Endothelial cell of umbilical vein (primary cell): ENCODE measurements at regions not wholly inside any gene's neighbourhood (a gene's known extent, or its start where the extent isn't known, plus 50 kb on each side); places are given as distances from the start of the nearest gene placed in this dataset.

ENCODE experiments used
- BruUV-seq: library from RNA; stranded (reverse); fragments of 400-500 nt; replicated peaks from 2 replicates; lab custom pipeline; 2021; lab: Mats Ljungman, UMichigan
- CTCF ChIA-PET: fragments of 300-600, 350-600 bp; sonication (Branson Sonifier 250); formaldehyde crosslinking; loops from one replicate; lab custom pipeline; 2021; ENCODE audit warnings: antibody characterized with exemption, inconsistent platforms; lab: Charles Lee
- POLR2A ChIA-PET: fragments of 300-600, 350-600 bp; sonication (Branson Sonifier 250); formaldehyde crosslinking; loops from one replicate; lab custom pipeline; 2021; ENCODE audit warnings: antibody characterized with exemption, inconsistent platforms; lab: Charles Lee
- DNase-seq: peaks from one replicate; pipeline ENCODE4 v3.0.0-alpha.2; 2011; ENCODE audit warnings: low read depth, low spot score
- FAIRE-seq: peaks from 2 replicates; lab custom pipeline; 2011; peaks lifted over from hg19 to GRCh38; lab: Jason Lieb, UNC
- H2AFZ ChIP-seq: 2 replicates; pipeline ENCODE4 v1.6.0; 2012; ENCODE audit warnings: low read depth, low read length, control low read depth, inconsistent platforms
- H3K27ac ChIP-seq: 2 replicates; pipeline ENCODE4 v1.5.1; 2011; ENCODE audit warnings: low read depth, mild to moderate bottlenecking, control low read depth, low read length, moderate library complexity; ENCODE audit not compliant: insufficient read depth
- H3K27me3 ChIP-seq, 2 experiments: 2 replicates each; pipeline versions ENCODE4 v1.6.0 to v1.6.1; 2011; ENCODE audit warnings: low read length in 2 of 2, mixed read lengths in 1 of 2; ENCODE audit not compliant: control insufficient read depth in 2 of 2, insufficient read depth in 2 of 2
- H3K36me3 ChIP-seq, 2 experiments: 2 replicates in 1 of 2; 3 replicates in 1 of 2; pipeline ENCODE4 v1.5.1; 2011; ENCODE audit warnings: low read length in 2 of 2, mild to moderate bottlenecking in 1 of 2, moderate library complexity in 1 of 2; ENCODE audit not compliant: control insufficient read depth in 2 of 2, insufficient read depth in 2 of 2; ENCODE audit errors: extremely low read depth in 1 of 2
- H3K4me1 ChIP-seq: 3 replicates; pipeline ENCODE4 v1.5.1; 2011; ENCODE audit warnings: mild to moderate bottlenecking, low read length; ENCODE audit not compliant: control insufficient read depth, insufficient read depth; ENCODE audit errors: extremely low read depth
- H3K4me2 ChIP-seq: 2 replicates; pipeline ENCODE4 v1.6.1; 2011; ENCODE audit warnings: low read length, control low read depth, mixed read lengths; ENCODE audit not compliant: insufficient read depth
- H3K4me3 ChIP-seq, 3 experiments: fragments of 200-600 bp in 1 of 3; sonication (generic), shearing (Covaris generic) in 1 of 3; replicated peaks in 1 of 3; 2 replicates each; pipeline ENCODE4 v1.5.1; 2011 to 2016; ENCODE audit warnings: control low read depth in 3 of 3, low read length in 3 of 3, mild to moderate bottlenecking in 2 of 3, inconsistent platforms in 1 of 3, low read depth in 1 of 3, moderate library complexity in 1 of 3; ENCODE audit not compliant: insufficient read depth in 1 of 3
- H3K79me2 ChIP-seq: 2 replicates; pipeline ENCODE4 v1.6.0; 2012; ENCODE audit warnings: low read length, inconsistent platforms; ENCODE audit not compliant: control insufficient read depth, insufficient read depth
- H3K9ac ChIP-seq: replicated peaks from 2 replicates; pipeline ENCODE3; 2011; ENCODE audit warnings: low read length, control low read depth; ENCODE audit not compliant: insufficient read depth; ENCODE audit errors: extremely low read depth
- H3K9me1 ChIP-seq: replicated peaks from 3 replicates; pipeline ENCODE4 v1.6.0; 2011; ENCODE audit warnings: mild to moderate bottlenecking, low read length; ENCODE audit not compliant: control insufficient read depth, insufficient read depth; ENCODE audit errors: extremely low read depth
- H3K9me3 ChIP-seq: replicated peaks from 2 replicates; pipeline ENCODE4 v1.5.1; 2012; ENCODE audit warnings: low read length, inconsistent platforms; ENCODE audit not compliant: control insufficient read depth, insufficient read depth
- H4K20me1 ChIP-seq: replicated peaks from 2 replicates; pipeline ENCODE3; 2011; ENCODE audit warnings: mild to moderate bottlenecking, low read length; ENCODE audit not compliant: control insufficient read depth, insufficient read depth; ENCODE audit errors: extremely low read depth
- EZH2 ChIP-seq: IDR thresholded peaks from 2 replicates; pipeline ENCODE4 v1.6.1; 2012; ENCODE audit warnings: borderline replicate concordance, low read depth, mild to moderate bottlenecking, moderate library complexity, low read length, inconsistent platforms; ENCODE audit not compliant: severe bottlenecking
- FOS ChIP-seq: IDR thresholded peaks from 2 replicates; pipeline ENCODE4 v1.6.1; 2011; ENCODE audit warnings: mild to moderate bottlenecking, low read length, moderate library complexity, borderline replicate concordance; ENCODE audit not compliant: insufficient read depth
- GATA2 ChIP-seq: IDR thresholded peaks from 2 replicates; pipeline ENCODE4 v1.7.0; 2011; ENCODE audit warnings: low read depth, mild to moderate bottlenecking, moderate library complexity, mixed read lengths, low read length; ENCODE audit not compliant: insufficient read length, insufficient read depth
- JUN ChIP-seq: IDR thresholded peaks from 2 replicates; pipeline ENCODE4 v1.6.1; 2011; ENCODE audit warnings: borderline replicate concordance, low read depth; ENCODE audit not compliant: insufficient read length, insufficient read depth
- MAX ChIP-seq: IDR thresholded peaks from 2 replicates; pipeline ENCODE4 v1.6.1; 2011; ENCODE audit not compliant: insufficient read depth, insufficient read length
- MYC ChIP-seq: IDR thresholded peaks from one replicate; pipeline ENCODE4 v1.6.1; 2011; ENCODE audit warnings: mild to moderate bottlenecking, low read depth, low read length
- POLR2A ChIP-seq: IDR thresholded peaks from 2 replicates; pipeline ENCODE4 v1.6.1; 2012; ENCODE audit warnings: low read depth, mild to moderate bottlenecking, control low read depth, low read length
- POLR2AphosphoS5 ChIP-seq: IDR thresholded peaks from 2 replicates; pipeline ENCODE4 v1.6.1; 2012; ENCODE audit warnings: low read depth, mild to moderate bottlenecking, control low read depth, low read length, moderate library complexity; ENCODE audit not compliant: insufficient read depth
- dilution Hi-C: fragments of 300-500 bp; cut with MboI; formaldehyde crosslinking; loops from one replicate; pipeline ENCODE4 v1.15.0; 2019; ENCODE audit warnings: low sequenced_read_pairs; ENCODE audit not compliant: extremely low pct_ligation_motif_present
- intact Hi-C: fragments of 100-400 bp; cut with micrococcal nuclease; formaldehyde crosslinking; loops from one replicate; pipeline ENCODE4 v1.10.0; 2022
- TF ChIP-seq, protein P1 (sequence below), 2 donors: IDR thresholded peaks; 1 replicate in 1 of 2; 2 replicates in 1 of 2; pipeline ENCODE4 v1.5.1; 2011; ENCODE audit warnings: low read length in 2 of 2, mild to moderate bottlenecking in 2 of 2, moderate library complexity in 2 of 2, control low read depth in 1 of 2, inconsistent platforms in 1 of 2, low read depth in 1 of 2; ENCODE audit not compliant: insufficient read depth in 1 of 2; ENCODE audit errors: extremely low read depth in 1 of 2

GRCh38 chr7:19405541-19405940 lies 260.3 kb upstream of the FERD3L start:
- BruUV-seq, result no TSS peak
- H3K27ac ChIP-seq, result no peak overlapping the region
- H3K4me2 ChIP-seq, result no peak overlapping the region
- FAIRE-seq (peak; percentile 53), DNase-seq (no peak)
- H4K20me1 ChIP-seq, result no peaks in the 10 kb centered on the region
- H3K4me3 ChIP-seq, result no peak overlapping the region
- ChIA-PET CTCF (no interaction called here), POLR2A (no interaction called here)
- H3K79me2 ChIP-seq, result no peaks in the 10 kb centered on the region
- no peaks in the 10 kb centered on the region for H3K9me3 ChIP-seq
- no peaks in the 10 kb centered on the region for H3K36me3 ChIP-seq
- H2AFZ ChIP-seq, result no peak overlapping the region
- dilution Hi-C loops, result no loop called here
- no peak for TF ChIP-seq POLR2A
- TF ChIP-seq JUN, result no peak
- TF ChIP-seq POLR2AphosphoS5, result no peak
- TF ChIP-seq GATA2, result no peak
- no peak for TF ChIP-seq EZH2
- TF ChIP-seq MAX, result no peak
- TF ChIP-seq, protein P1, sequence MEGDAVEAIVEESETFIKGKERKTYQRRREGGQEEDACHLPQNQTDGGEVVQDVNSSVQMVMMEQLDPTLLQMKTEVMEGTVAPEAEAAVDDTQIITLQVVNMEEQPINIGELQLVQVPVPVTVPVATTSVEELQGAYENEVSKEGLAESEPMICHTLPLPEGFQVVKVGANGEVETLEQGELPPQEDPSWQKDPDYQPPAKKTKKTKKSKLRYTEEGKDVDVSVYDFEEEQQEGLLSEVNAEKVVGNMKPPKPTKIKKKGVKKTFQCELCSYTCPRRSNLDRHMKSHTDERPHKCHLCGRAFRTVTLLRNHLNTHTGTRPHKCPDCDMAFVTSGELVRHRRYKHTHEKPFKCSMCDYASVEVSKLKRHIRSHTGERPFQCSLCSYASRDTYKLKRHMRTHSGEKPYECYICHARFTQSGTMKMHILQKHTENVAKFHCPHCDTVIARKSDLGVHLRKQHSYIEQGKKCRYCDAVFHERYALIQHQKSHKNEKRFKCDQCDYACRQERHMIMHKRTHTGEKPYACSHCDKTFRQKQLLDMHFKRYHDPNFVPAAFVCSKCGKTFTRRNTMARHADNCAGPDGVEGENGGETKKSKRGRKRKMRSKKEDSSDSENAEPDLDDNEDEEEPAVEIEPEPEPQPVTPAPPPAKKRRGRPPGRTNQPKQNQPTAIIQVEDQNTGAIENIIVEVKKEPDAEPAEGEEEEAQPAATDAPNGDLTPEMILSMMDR (IDR thresholded peaks at IDR 0.05; ENCODE audit: extremely low read depth in 1 of 2, insufficient read depth in 1 of 2, low read depth in 1 of 2, low read length in 2 of 2), result no peak
- no peak for TF ChIP-seq FOS
- no peak for TF ChIP-seq MYC
- H3K9me1 ChIP-seq, result peaks cover 2% of the 10 kb centered on the region
- H3K9ac ChIP-seq, result no peak overlapping the region
- H3K27me3 ChIP-seq, result no peaks in the 10 kb centered on the region
- intact Hi-C loops, result no loop called here
- peaks cover 3% of the 10 kb centered on the region for H3K4me1 ChIP-seq
